Right atrium auricular region (tissue), 2 donors: ENCODE measurements at regions not wholly inside any gene's neighbourhood (a gene's known extent, or its start where the extent isn't known, plus 50 kb on each side); places are given as distances from the start of the nearest gene placed in this dataset.

Experiments used
- DNase-seq: peaks from one replicate; pipeline ENCODE4 v3.0.0-alpha.2; 2019; ENCODE audit warnings: low spot score
- H3K27ac ChIP-seq, 2 donors: fragments of 200-600 bp; sonication (generic); 1 replicate in 1 of 2; 2 replicates in 1 of 2; pipeline ENCODE4 v1.5.1; 2016 to 2019
- H3K27me3 ChIP-seq, 2 donors: fragments of 200-600 bp; sonication (generic); one replicate each; pipeline versions ENCODE4 v1.5.1 to v1.6.0; 2017 to 2019
- H3K36me3 ChIP-seq: fragments of 200-600 bp; sonication (generic); one replicate; pipeline ENCODE4 v1.5.1; 2016
- H3K4me1 ChIP-seq, 2 donors: fragments of 200-600 bp; sonication (generic); one replicate each; pipeline versions ENCODE4 v1.5.1 to v1.6.0; 2017 to 2019
- H3K4me3 ChIP-seq, 2 donors: fragments of 200-600 bp; sonication (generic); 1 replicate in 1 of 2; 2 replicates in 1 of 2; pipeline ENCODE4 v1.5.1; 2017 to 2019; ENCODE audit warnings: mild to moderate bottlenecking in 1 of 2, moderate library complexity in 1 of 2
- H3K9me3 ChIP-seq, 2 donors: fragments of 200-600 bp; sonication (generic); one replicate each; pipeline ENCODE4 v1.5.1; 2019
- CTCF ChIP-seq, 2 donors: fragments of 200-600 bp; sonication (generic); IDR thresholded peaks; one replicate each; pipeline ENCODE4 v1.5.1; 2019; ENCODE audit warnings: antibody characterized with exemption in 2 of 2

- no peaks in the 10 kb centered on the region for H3K27me3 ChIP-seq
- no peaks in the 10 kb centered on the region for H3K36me3 ChIP-seq
- no peak for TF ChIP-seq CTCF (IDR thresholded peaks at IDR 0.05)
- peaks cover 0 to 1% of the 10 kb centered on the region in 2 donors for H3K4me1 ChIP-seq
- no peak for DNase-seq
- no peak overlapping the region for H3K4me3 ChIP-seq
- no peaks in the 10 kb centered on the region for H3K9me3 ChIP-seq
- no peak overlapping the region for H3K27ac ChIP-seq
Observed at GRCh38 chr10:116792817-116793216, 50.5 kb upstream of the HSPA12A start.

GRCh38 chr10:116796469-116796868 lies 52.8 kb upstream of the ENO4 start:
- H3K36me3 ChIP-seq = no peaks in the 10 kb centered on the region
- DNase-seq = no peak
- no peak for TF ChIP-seq CTCF (IDR thresholded peaks at IDR 0.05)
- H3K9me3 ChIP-seq = no peaks in the 10 kb centered on the region
- H3K4me3 ChIP-seq = no peak overlapping the region
- no peaks in the 10 kb centered on the region for H3K27me3 ChIP-seq
- no peaks in the 10 kb centered on the region for H3K4me1 ChIP-seq
- H3K27ac ChIP-seq = no peak overlapping the region

- peak; percentile 67 for DNase-seq
- Histone ChIP-seq H3K36me3 (no peaks in the 10 kb centered on the region), H3K4me1 (no peaks in the 10 kb centered on the region), H3K27ac (no peak overlapping the region), H3K4me3 (no peak overlapping the region), H3K9me3 (no peaks in the 10 kb centered on the region), H3K27me3 (no peaks in the 10 kb centered on the region)
- peak; percentile 77 to 92 for TF ChIP-seq CTCF (IDR thresholded peaks at IDR 0.05)
Observed at GRCh38 chr10:116796910-116797513, 52.3 kb upstream of the ENO4 start.

GRCh38 chr10:116798859-116799258 lies 50.4 kb upstream of the ENO4 start:
- H3K36me3 ChIP-seq = no peaks in the 10 kb centered on the region
- TF ChIP-seq CTCF (IDR thresholded peaks at IDR 0.05) = no peak
- H3K4me3 ChIP-seq = no peak overlapping the region
- H3K4me1 ChIP-seq = no peaks in the 10 kb centered on the region
- H3K27me3 ChIP-seq = no peaks in the 10 kb centered on the region
- no peaks in the 10 kb centered on the region for H3K9me3 ChIP-seq
- no peak for DNase-seq
- H3K27ac ChIP-seq = no peak overlapping the region
